ENCODE measurements at regions not wholly inside any gene's neighbourhood (a gene's known extent, or its start where the extent isn't known, plus 50 kb on each side); places are given as distances from the start of the nearest gene placed in this dataset.

GRCh38 chr10:9362721-9363120, 1308.2 kb downstream of the GATA3 start:
- TF ChIP-seq YY1 (IDR thresholded peaks at IDR 0.05; ENCODE audit: low read depth) (no peak), RAD21 (IDR thresholded peaks at IDR 0.05; ENCODE audit: low read depth) (no peak), EP300 (IDR thresholded peaks at IDR 0.05; ENCODE audit: borderline replicate concordance) (no peak), USF1 (IDR thresholded peaks at IDR 0.05) (no peak), CREB1 (IDR thresholded peaks at IDR 0.05; ENCODE audit: low read depth) (no peak)
